ENCODE measurements at regions not wholly inside any gene's neighbourhood (a gene's known extent, or its start where the extent isn't known, plus 50 kb on each side); places are given as distances from the start of the nearest gene placed in this dataset.

DNA sequence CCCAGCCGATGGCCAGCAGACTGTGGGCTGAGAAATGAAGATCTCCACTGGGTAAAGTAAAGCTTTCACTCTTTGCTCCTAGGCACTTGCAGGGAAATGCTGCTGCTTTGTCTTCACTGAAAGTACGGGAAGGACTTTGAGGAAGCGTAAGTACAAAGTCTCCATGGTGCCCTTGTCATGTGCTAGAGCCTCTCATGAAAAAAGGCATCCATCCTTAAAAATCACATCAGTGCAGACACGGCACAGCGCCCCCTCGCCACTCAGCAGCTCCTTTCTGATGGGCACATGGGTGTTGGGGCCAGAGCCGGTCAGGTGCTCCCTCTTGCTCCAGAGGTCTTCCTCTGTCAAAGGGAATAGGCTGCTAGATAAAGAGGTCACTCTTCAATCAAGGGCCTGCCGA is 87.8 kb upstream of the CALM2 start:
- H3K9me3 ChIP-seq (replicated peaks in 1 of 3) = no peaks in the 10 kb centered on the region

GRCh38 chr2:47262657-47263056 is 86.3 kb upstream of the CALM2 start:
- Histone ChIP-seq H3K27me3 (no peaks in the 10 kb centered on the region), H3K9me3 (replicated peaks in 1 of 3) (no peaks in the 10 kb centered on the region), H3K4me1 (replicated peaks in 1 of 2) (no peaks in the 10 kb centered on the region), H3K4me3 (no peak overlapping the region), H3K27ac (no peak overlapping the region), H3K36me3 (replicated peaks in 1 of 2) (no peaks in the 10 kb centered on the region)
- 86 to 99% (median 91%) methylated on average over 5 of the region's 5 CpGs for WGBS, 4 donors
- no peak for DNase-seq
- no peak for TF ChIP-seq POLR2A (IDR thresholded peaks at IDR 0.05)
- TF ChIP-seq CTCF (IDR thresholded peaks at IDR 0.05) = no peak
- intact Hi-C loops (cut with DNase I) = loop anchor here in 1 of 2 donors (10.0 kb wide), 1 partner anchor 258 kb away; no protein-coding TSS in a partner anchor

More for the DNA sequence above, 87.8 kb upstream of the CALM2 start:
- no peak overlapping the region for H3K27ac ChIP-seq
- no peaks in the 10 kb centered on the region for H3K27me3 ChIP-seq
- no peak overlapping the region for H3K4me3 ChIP-seq
- peaks cover under 1 to 2% of the 10 kb centered on the region in 2 donors for H3K4me1 ChIP-seq (replicated peaks in 1 of 2)
- DNase-seq = no peak
- no peaks in the 10 kb centered on the region for H3K36me3 ChIP-seq (replicated peaks in 1 of 2)
- 76 to 92% (median 81%) methylated on average over 4 to 8 of the region's 8 CpGs for WGBS, 4 donors
- intact Hi-C loops (cut with DNase I) = loop anchor here in 1 of 2 donors (10.0 kb wide), 1 partner anchor 259 kb away; no protein-coding TSS in a partner anchor
- TF ChIP-seq CTCF (IDR thresholded peaks at IDR 0.05) = no peak
- no peak for TF ChIP-seq POLR2A (IDR thresholded peaks at IDR 0.05)

GRCh38 chr2:47260971-47261370 is 84.7 kb upstream of the CALM2 start:
- intact Hi-C loops (cut with DNase I) = loop anchor here in 1 of 2 donors (10.0 kb wide), 1 partner anchor 256 kb away; no protein-coding TSS in a partner anchor
- Histone ChIP-seq H3K9me3 (replicated peaks in 1 of 3) (no peaks in the 10 kb centered on the region), H3K4me1 (replicated peaks in 1 of 2) (no peaks in the 10 kb centered on the region), H3K4me3 (no peak overlapping the region), H3K27ac (no peak overlapping the region), H3K27me3 (no peaks in the 10 kb centered on the region), H3K36me3 (replicated peaks in 1 of 2) (no peaks in the 10 kb centered on the region)
- TF ChIP-seq POLR2A (IDR thresholded peaks at IDR 0.05) (no peak), CTCF (IDR thresholded peaks at IDR 0.05) (no peak)
- WGBS, 4 donors = 80 to 88% (median 85%) methylated on average over 3 of the region's 3 CpGs
- no peak for DNase-seq

- Histone ChIP-seq H3K4me1 (replicated peaks in 1 of 2) (no peaks in the 10 kb centered on the region), H3K4me3 (no peak overlapping the region), H3K36me3 (replicated peaks in 1 of 2) (no peaks in the 10 kb centered on the region), H3K27ac (no peak overlapping the region), H3K27me3 (no peaks in the 10 kb centered on the region), H3K9me3 (replicated peaks in 1 of 3) (no peaks in the 10 kb centered on the region)
- 74 to 84% (median 80%) methylated on average over 3 of the region's 3 CpGs for WGBS, 4 donors
- intact Hi-C loops (cut with DNase I) = loop anchor here in 1 of 2 donors (10.0 kb wide), 1 partner anchor 255 kb away; no protein-coding TSS in a partner anchor
- no peak for TF ChIP-seq CTCF (IDR thresholded peaks at IDR 0.05)
- TF ChIP-seq POLR2A (IDR thresholded peaks at IDR 0.05) = no peak
- DNase-seq = no peak
Measured at GRCh38 chr2:47259829-47260228, 83.5 kb upstream of the CALM2 start.

All from adrenal gland (tissue), 9 donors.